CD4-positive, alpha-beta T cell treated with Interleukin-4 for 1 hour (primary cell): ENCODE measurements at regions not wholly inside any gene's neighbourhood (a gene's known extent, or its start where the extent isn't known, plus 50 kb on each side); places are given as distances from the start of the nearest gene placed in this dataset.

Experiments used
- DNase-seq, 2 donors: peaks; one replicate each; pipeline ENCODE4 v3.0.0-alpha.2; 2020 to 2022

- no peak for DNase-seq
Measured at GRCh38 chr1:29903548-29904166, 667.3 kb downstream of the PTPRU start.

- no peak for DNase-seq
Measured at GRCh38 chr1:29901624-29902325, 665.5 kb downstream of the PTPRU start.

DNA sequence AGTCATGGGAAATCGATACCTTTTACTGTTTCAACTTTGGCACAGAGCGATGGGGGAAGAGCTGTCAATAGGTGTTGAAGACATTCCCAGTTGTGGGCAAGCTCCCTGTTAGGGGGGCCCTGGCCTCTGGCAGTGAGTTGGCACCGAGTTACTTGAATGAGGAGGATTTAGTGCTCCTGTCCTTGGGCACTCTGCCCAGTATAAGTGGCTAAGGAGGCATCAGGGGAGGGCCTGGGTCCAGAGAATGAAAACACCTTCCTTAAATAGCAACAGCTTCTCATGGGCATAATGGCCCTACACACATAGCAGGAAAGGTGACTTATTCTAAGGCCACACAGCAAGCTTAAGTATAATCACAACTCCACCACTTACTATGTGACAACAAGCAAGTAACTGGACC lies 664.4 kb downstream of the PTPRU start:
- DNase-seq, result no peak

- DNase-seq, result no peak
Measured at GRCh38 chr1:29900104-29900679, 663.9 kb downstream of the PTPRU start.

GRCh38 chr1:29896791-29897714 lies 660.7 kb downstream of the PTPRU start:
- DNase-seq, result no peak

DNA sequence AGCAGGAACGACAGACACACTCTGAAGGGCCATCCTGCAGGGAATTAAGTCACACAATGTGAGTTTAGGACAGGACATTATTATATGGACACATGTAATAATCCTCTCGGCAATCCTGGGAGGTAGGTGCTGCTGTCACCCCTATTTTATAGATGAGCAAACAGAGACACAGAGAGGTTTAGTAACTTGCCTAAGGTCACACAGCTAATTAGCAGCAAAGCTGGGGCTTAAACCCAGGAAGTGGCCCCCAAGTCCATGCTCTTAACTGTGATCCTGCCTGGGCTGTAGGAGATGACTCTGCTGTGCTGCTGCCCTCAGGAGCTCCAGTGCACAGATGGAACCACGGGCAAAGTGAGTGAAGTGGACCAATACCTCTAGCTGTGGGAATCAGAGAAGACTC lies 660.0 kb downstream of the PTPRU start:
- no peak for DNase-seq

GRCh38 chr1:29895201-29895600 lies 658.9 kb downstream of the PTPRU start:
- DNase-seq, result no peak

- no peak for DNase-seq
Measured at GRCh38 chr1:29894311-29894710, 658.0 kb downstream of the PTPRU start.

DNA sequence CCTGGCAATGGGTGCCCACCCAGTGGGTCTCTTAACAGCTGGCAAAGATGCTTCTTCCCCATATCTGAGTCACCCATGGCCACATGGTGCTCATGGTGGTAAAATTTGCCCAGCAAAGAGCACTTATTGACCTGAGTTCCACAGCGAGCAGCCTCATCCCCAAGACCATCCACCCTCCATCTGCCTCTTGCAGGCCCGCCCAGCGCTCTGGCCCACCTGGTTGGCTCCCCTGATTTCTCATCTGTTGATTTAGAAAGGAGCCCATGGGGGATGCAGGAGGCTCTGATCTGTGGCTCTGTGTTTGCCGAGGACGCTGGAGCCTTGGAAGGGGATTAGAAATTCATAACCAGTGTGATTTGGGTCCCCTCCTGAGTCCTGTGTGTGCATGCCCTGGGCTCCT lies 657.5 kb downstream of the PTPRU start:
- no peak for DNase-seq

DNA sequence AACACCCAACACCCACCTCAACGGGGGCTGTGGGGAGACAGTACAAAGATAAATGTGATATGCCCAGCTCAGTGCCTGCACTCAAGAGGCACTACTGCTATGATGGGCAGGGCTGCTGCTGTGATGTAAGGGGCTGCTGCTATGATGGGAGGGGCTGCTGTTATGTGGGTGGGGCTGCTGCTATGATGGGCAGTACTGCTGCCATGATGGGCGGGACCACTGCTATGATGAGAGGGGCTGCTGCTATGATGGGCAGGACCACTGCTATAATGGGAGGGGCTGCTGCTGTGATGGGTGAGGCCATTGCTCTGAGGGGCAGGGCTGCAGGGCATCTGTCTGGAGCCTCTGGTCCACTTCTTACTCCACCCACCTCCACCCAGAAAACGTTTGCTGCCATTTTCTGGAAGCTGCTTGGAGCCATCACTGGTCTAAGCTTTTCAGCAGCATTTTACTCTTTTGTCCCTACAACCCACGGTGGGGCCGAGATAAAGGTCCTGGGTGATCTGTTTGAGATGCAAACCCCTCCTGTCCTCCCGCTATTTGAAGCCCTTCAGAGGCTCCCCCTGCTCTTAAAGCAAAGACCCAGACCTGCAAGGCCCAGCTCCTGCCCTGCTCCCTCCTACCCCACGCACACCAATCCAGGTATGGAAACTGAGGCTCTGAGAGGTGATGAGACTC lies 656.9 kb downstream of the PTPRU start:
- DNase-seq, result no peak

DNA sequence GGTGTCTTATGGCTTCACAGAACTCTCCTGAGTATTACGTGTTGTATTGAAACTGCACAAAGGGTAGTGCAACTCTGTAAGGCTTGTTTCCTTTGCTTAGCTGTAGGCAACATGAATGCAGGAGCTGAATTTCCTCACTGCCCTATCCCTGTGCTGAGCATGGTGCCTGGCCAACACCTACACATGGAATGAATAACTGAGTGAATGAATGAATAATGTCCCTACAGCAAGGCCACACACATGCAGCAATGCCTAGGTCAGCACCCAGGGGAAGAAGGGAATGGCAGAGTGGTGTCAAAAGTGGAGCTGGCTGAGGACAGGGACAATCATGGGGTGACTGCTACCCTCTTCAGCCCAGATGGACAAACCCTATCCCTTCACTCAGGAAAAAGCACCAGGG lies 655.9 kb downstream of the PTPRU start:
- DNase-seq, result no peak

DNA sequence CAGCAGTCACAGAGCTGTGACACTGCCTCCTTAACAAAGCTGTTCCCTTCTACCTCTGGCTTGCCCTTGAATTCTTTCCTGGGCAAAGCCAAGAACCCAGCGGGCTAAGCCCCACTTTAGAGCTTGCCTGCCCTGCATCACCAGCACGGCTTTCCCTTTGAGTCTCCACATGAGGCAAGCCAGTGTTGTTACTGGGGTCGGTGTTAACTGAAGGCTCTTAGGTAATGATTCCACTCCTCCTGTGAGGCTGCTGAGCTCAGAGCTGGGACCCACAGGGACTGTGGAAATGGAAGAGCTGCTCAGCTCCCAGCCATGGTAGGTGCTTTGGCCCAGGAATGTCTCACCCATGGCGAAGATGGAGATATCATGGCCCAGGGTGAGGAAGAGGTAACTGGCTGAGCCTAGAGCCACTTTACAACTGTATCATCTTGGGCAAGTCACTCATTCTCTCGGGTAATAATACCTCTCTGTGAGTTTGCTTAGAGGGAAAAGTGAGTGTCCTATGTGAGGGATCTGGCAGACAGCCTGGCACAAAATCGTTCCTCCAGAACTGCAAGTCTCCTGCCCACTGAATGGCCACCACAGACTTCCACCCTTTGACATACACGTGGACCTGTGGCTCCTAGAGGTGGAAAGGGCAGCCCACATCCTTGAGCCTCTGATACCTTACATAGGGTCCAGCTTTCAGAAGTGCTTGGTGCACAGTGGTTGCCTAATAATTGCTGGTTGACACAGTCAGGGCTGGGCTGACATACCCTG lies 654.1 kb downstream of the PTPRU start:
- no peak for DNase-seq

DNA sequence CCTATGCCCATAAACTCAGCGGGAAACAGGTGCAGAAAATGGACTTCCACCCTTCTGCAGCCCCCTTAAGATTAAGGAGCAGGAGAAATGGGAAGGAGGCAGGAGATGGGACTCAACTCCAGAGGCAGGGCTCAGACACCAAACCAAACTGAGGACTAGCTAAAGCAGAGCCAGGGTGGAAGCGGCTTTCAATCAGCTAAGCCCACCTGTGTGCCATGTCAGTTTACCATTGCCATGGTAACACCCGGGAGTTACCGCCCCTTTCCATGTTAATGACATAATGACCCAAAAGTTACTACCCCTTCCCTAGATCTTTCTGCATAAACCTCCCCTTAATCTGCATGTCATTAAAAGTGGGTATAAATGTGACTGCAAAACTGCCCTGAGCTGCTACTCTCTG lies 653.5 kb downstream of the PTPRU start:
- DNase-seq, result no peak

DNA sequence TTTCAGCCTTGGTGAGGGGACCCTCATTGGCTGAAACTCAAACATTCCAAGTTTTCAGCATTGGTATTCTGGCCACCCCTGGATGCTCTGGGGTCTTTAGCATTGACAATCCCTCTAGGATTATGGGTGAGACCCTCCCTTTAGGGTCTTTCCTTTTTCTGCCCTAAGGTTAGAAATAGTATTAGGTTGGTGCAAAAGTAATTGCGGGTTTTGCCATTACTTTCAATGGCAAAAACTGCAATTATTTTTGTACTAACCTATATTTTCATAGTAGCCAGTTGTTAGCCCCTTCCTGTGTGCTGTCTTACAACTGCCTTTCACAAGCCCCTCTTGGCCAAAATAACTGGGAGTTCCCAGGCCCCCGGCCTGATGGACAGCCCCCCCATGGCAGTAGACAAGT lies 648.4 kb downstream of the PTPRU start:
- no peak for DNase-seq

- no peak for DNase-seq
Measured at GRCh38 chr1:29883986-29884385, 647.7 kb downstream of the PTPRU start.

DNA sequence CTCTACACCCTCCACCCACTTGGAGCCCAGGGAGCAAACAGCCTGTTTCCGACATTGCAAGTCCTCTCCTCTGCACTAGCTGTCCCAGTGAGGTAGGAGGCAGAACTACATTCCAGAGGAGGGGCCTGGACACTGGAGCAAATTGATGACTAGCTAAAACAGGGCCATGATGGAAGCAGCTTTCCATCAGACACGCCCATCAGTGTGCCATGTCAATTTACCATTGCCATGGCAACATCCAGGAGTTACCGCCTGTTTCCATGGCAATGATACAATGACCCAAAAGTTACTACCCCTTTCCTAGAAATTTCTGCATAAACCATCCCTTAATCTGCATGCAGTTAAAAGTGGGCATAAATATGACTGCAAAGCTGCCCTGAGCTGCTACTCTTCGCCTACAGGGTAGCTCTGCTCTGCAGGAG lies 647.1 kb downstream of the PTPRU start:
- DNase-seq, result no peak

DNA sequence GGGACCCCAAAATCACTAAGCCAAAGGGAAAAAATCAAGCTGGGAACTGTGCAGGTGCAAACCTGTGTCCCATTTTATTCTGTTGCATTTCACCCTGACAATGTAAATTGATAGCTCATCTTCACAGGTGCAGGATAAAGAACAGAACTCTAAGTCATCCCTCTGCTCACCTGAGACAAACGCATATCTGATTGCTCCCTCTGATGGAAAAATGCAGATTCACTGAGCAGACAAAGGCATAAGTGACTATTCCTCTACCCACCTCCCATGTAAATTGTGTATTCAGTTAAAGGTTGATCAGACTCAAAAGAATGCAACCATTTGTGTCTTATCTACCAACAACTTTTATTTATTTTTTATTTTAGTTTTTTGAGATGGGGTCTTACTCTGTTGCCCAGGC lies 644.2 kb downstream of the PTPRU start:
- no peak for DNase-seq

GRCh38 chr1:29879217-29879616 lies 642.9 kb downstream of the PTPRU start:
- DNase-seq, result no peak

GRCh38 chr1:29878501-29878900 lies 642.2 kb downstream of the PTPRU start:
- DNase-seq, result no peak

- no peak for DNase-seq
Measured at GRCh38 chr1:29876902-29877301, 640.6 kb downstream of the PTPRU start.

DNA sequence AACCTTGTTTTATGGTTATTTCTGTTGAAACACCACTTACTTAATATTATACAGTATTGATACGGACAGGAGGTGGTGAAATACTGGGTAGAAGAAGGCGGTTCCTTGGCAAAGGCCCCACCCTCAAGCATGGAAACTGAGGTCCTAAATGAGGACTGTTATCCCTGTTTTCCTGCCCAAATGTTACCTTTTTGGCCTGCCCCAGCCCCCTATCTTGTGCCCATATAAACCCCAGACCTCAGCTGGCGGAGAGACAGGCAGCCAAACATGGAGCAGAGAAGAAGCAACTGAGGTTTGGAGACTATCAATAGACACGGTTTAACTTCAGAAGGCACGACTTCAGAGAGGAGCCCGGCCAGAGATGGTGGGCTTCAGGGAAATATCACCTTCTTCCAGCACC lies 640.1 kb downstream of the PTPRU start:
- no peak for DNase-seq

DNA sequence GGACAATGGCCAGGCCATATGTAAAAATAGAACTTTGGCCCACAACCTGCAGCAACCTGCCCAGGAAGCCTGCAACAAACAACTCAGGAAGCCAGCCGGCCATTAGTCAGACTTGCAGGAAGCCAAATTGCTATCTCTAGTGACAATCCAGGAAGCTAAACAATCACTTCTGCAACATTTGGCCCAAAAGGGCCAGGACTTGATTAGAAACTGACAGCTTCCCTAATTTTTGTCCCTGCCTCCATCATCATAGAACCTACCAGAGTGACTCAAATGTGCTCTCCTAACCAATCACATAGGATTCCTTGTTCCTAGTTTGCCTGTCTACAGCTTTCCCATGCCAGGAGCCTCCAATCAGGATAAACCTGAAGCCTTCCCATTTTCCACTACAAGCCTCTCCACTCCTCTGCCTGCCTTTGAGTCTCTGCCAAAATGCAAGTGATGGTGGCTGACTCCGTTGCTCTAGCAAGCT lies 639.3 kb downstream of the PTPRU start:
- DNase-seq, result no peak
